Fibroblast of lung (primary cell): ENCODE measurements at regions not wholly inside any gene's neighbourhood (a gene's known extent, or its start where the extent isn't known, plus 50 kb on each side); places are given as distances from the start of the nearest gene placed in this dataset.

Source experiments
- CTCF ChIP-seq, 2 donors: IDR thresholded peaks in 1 of 2; conservative IDR thresholded peaks in 1 of 2; 1 replicate in 1 of 2; 2 replicates in 1 of 2; pipeline ENCODE4 v1.5.1; 2011 to 2012; ENCODE audit warnings: low read length in 2 of 2, control low read depth in 1 of 2, inconsistent platforms in 1 of 2, low read depth in 1 of 2, mild to moderate bottlenecking in 1 of 2
- EZH2 ChIP-seq: IDR thresholded peaks from 2 replicates; pipeline ENCODE4 v1.5.1; 2012; ENCODE audit warnings: low read length, control low read depth, mild to moderate bottlenecking; ENCODE audit errors: missing control alignments

GRCh38 chr6:95935736-95936135 is 80.0 kb upstream of the FUT9 start:
- TF ChIP-seq CTCF (conservative IDR thresholded peaks at IDR 0.05 in 1 of 2, IDR thresholded peaks at IDR 0.05 in 1 of 2; ENCODE audit: low read depth in 1 of 2, low read length in 2 of 2) (no peak), EZH2 (no peak)
